GM23338 (cell line): ENCODE measurements at regions not wholly inside any gene's neighbourhood (a gene's known extent, or its start where the extent isn't known, plus 50 kb on each side); places are given as distances from the start of the nearest gene placed in this dataset.

ENCODE experiments used
- ATAC-seq: fragments of 200-7000 bp; cut with Tn5 transposase; 3 replicates; pipeline ENCODE4 v1.9.1; 2020
- DNase-seq: peaks from one replicate; pipeline ENCODE4 v3.0.0-alpha.2; 2015; ENCODE audit warnings: low spot score
- H2AFZ ChIP-seq: fragments of 200-600 bp; sonication (generic); 2 replicates; pipeline ENCODE4 v1.8.0; 2016; ENCODE audit warnings: antibody characterized with exemption, mild to moderate bottlenecking, moderate library complexity
- H3F3A ChIP-seq: fragments of 200-600 bp; sonication (generic); replicated peaks from 2 replicates; pipeline ENCODE4 v1.8.0; 2017; ENCODE audit warnings: antibody characterized with exemption, mixed run types, low read depth
- H3K27ac ChIP-seq: fragments of 200-600 bp; sonication (generic); 2 replicates; pipeline ENCODE4 v1.6.1; 2016; ENCODE audit warnings: low read depth
- H3K27me3 ChIP-seq: fragments of 200-600 bp; sonication (generic); 2 replicates; pipeline ENCODE4 v1.8.0; 2016; ENCODE audit warnings: mild to moderate bottlenecking, mixed run types, moderate library complexity; ENCODE audit not compliant: insufficient read depth
- H3K36me3 ChIP-seq: fragments of 200-600 bp; sonication (generic); 2 replicates; pipeline ENCODE4 v1.8.0; 2016; ENCODE audit warnings: mild to moderate bottlenecking; ENCODE audit not compliant: insufficient read depth
- H3K4me1 ChIP-seq: fragments of 200-600 bp; sonication (generic); 2 replicates; pipeline ENCODE4 v1.8.0; 2016; ENCODE audit warnings: mild to moderate bottlenecking, moderate library complexity; ENCODE audit not compliant: insufficient read depth
- H3K4me2 ChIP-seq: fragments of 200-600 bp; sonication (generic); 2 replicates; pipeline ENCODE4 v1.7.1; 2017; ENCODE audit warnings: mixed run types
- H3K4me3 ChIP-seq: fragments of 200-600 bp; sonication (generic); 2 replicates; pipeline ENCODE4 v1.6.1; 2016; ENCODE audit warnings: mixed run types
- H3K79me2 ChIP-seq: fragments of 200-600 bp; sonication (generic); replicated peaks from 2 replicates; pipeline ENCODE4 v1.8.0; 2017; ENCODE audit warnings: mild to moderate bottlenecking; ENCODE audit not compliant: insufficient read depth
- H3K9me2 ChIP-seq: fragments of 200-600 bp; sonication (generic); 2 replicates; pipeline ENCODE4 v1.8.0; 2017; ENCODE audit not compliant: insufficient read depth
- H4K20me1 ChIP-seq: fragments of 200-600 bp; sonication (generic); replicated peaks from 2 replicates; pipeline ENCODE4 v1.8.0; 2017; ENCODE audit warnings: mild to moderate bottlenecking; ENCODE audit not compliant: insufficient read depth
- H3K27ac Mint-ChIP-seq: 2 replicates; pipeline ENCODE4 v1.8.0; 2020; ENCODE audit warnings: inconsistent platforms, mild to moderate bottlenecking, moderate library complexity, mixed read lengths
- H3K27me3 Mint-ChIP-seq: 3 replicates; pipeline ENCODE4 v1.8.0; 2022; ENCODE audit warnings: low read depth, mild to moderate bottlenecking, moderate library complexity, mixed read lengths, inconsistent platforms; ENCODE audit not compliant: insufficient read depth, poor library complexity
- H3K36me3 Mint-ChIP-seq: 3 replicates; pipeline ENCODE4 v1.8.0; 2021; ENCODE audit warnings: low read depth, mild to moderate bottlenecking, inconsistent platforms, moderate library complexity, mixed read lengths
- H3K4me1 Mint-ChIP-seq: 3 replicates; pipeline ENCODE4 v1.8.0; 2020; ENCODE audit warnings: mild to moderate bottlenecking, inconsistent platforms, mixed read lengths
- H3K4me3 Mint-ChIP-seq: 3 replicates; pipeline ENCODE4 v1.8.0; 2021; ENCODE audit warnings: moderate library complexity, mild to moderate bottlenecking, inconsistent platforms, mixed read lengths
- H3K9me3 Mint-ChIP-seq: 3 replicates; pipeline ENCODE4 v1.8.0; 2020; ENCODE audit warnings: moderate library complexity, mild to moderate bottlenecking, inconsistent platforms, mixed read lengths
- EZH2 ChIP-seq: fragments of 200-600 bp; sonication (generic); IDR thresholded peaks from one replicate; pipeline ENCODE4 v1.8.0; 2017; ENCODE audit warnings: antibody characterized with exemption, mild to moderate bottlenecking, low read depth; ENCODE audit not compliant: unreplicated experiment
- EZH2phosphoT487 ChIP-seq: fragments of 200-600 bp; sonication (generic); IDR thresholded peaks from one replicate; pipeline ENCODE4 v1.8.1; 2018; ENCODE audit warnings: antibody characterized with exemption; ENCODE audit not compliant: unreplicated experiment
- NANOG ChIP-seq: IDR thresholded peaks from 2 replicates; pipeline ENCODE4 v1.6.1; 2016; ENCODE audit warnings: antibody characterized with exemption, borderline replicate concordance
- STAT1 ChIP-seq: IDR thresholded peaks from one replicate; pipeline ENCODE4 v1.6.1; 2016; ENCODE audit warnings: antibody characterized with exemption; ENCODE audit not compliant: unreplicated experiment
- ZNF114 ChIP-seq: fragments of 250-450 bp; sonication (Bioruptor Pico); IDR thresholded peaks from 2 replicates; pipeline ENCODE4 v1.5.0; 2020; ENCODE audit warnings: mild to moderate bottlenecking, moderate library complexity
- TF ChIP-seq, protein P1 (sequence below), 2 experiments: fragments of 200-600 bp in 1 of 2; sonication (generic) in 1 of 2; conservative IDR thresholded peaks; 2 replicates each; pipeline versions ENCODE4 v1.5.1 to v1.6.1; 2016 to 2017; ENCODE audit warnings: antibody characterized with exemption in 2 of 2, low read depth in 2 of 2, mild to moderate bottlenecking in 2 of 2, moderate library complexity in 1 of 2
- TF ChIP-seq, protein P2 (sequence below): IDR thresholded peaks from 2 replicates; pipeline ENCODE4 v1.6.1; 2016; ENCODE audit warnings: antibody characterized with exemption
- TF ChIP-seq, protein P3 (sequence below): IDR thresholded peaks from one replicate; pipeline ENCODE4 v1.6.1; 2018; ENCODE audit warnings: antibody characterized with exemption; ENCODE audit not compliant: unreplicated experiment

DNA sequence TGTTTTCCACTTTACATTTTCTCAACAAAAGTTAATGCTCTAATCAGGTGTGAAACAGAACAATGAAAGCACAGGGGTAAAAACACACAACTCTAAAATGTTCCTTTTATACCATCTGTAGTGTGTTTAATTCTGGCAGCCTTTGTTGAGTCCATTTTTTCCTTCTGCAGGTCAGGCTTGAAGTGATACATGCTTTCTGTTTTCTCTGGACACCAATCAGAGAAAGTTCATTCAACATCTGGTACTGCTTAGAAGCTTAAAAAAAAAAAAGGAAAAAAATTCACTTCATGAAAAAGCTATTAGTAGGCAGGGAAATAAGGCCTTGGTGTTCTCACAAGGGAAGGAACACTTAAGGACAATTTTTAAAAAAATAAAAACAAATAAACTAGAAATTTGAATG lies 231.3 kb upstream of the RHOBTB1 start (continued):
- TF ChIP-seq, protein P1, sequence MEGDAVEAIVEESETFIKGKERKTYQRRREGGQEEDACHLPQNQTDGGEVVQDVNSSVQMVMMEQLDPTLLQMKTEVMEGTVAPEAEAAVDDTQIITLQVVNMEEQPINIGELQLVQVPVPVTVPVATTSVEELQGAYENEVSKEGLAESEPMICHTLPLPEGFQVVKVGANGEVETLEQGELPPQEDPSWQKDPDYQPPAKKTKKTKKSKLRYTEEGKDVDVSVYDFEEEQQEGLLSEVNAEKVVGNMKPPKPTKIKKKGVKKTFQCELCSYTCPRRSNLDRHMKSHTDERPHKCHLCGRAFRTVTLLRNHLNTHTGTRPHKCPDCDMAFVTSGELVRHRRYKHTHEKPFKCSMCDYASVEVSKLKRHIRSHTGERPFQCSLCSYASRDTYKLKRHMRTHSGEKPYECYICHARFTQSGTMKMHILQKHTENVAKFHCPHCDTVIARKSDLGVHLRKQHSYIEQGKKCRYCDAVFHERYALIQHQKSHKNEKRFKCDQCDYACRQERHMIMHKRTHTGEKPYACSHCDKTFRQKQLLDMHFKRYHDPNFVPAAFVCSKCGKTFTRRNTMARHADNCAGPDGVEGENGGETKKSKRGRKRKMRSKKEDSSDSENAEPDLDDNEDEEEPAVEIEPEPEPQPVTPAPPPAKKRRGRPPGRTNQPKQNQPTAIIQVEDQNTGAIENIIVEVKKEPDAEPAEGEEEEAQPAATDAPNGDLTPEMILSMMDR (conservative IDR thresholded peaks at IDR 0.05; ENCODE audit: low read depth in 2 of 2), result no peak
- TF ChIP-seq ZNF114 (CRISPR knock-in tag) (no peak), EZH2 (no peak), EZH2phosphoT487 (no peak), STAT1 (no peak), NANOG (no peak)
- TF ChIP-seq, protein P2, sequence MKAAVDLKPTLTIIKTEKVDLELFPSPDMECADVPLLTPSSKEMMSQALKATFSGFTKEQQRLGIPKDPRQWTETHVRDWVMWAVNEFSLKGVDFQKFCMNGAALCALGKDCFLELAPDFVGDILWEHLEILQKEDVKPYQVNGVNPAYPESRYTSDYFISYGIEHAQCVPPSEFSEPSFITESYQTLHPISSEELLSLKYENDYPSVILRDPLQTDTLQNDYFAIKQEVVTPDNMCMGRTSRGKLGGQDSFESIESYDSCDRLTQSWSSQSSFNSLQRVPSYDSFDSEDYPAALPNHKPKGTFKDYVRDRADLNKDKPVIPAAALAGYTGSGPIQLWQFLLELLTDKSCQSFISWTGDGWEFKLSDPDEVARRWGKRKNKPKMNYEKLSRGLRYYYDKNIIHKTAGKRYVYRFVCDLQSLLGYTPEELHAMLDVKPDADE, result no peak

DNA sequence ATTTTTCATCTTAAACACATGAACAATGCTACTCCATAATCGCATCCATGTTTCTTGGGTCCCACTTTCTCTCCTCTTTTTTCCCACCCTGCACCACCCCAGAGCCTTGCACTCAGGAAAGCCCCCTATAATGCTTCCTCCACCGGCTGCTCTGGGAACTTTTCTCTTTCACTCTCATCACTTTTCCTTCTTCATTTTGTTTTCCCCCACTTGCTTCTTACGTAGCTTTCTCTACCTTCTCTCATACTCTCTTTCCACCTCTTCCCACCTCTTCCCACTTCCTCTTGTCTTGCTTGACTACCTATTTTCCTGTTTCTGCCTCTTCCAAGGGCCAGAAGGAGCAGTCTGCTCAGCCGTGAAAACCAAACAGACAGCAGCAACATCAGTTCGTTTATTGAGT lies 229.5 kb upstream of the RHOBTB1 start:
- Mint-ChIP-seq H3K9me3 (no peaks in the 10 kb centered on the region; the same call in 2 of the 3 replicates), H3K4me3 (no peak overlapping the region), H3K27me3 (no peaks in the 10 kb centered on the region), H3K4me1 (no peaks in the 10 kb centered on the region), H3K36me3 (no peaks in the 10 kb centered on the region), H3K27ac (no peak overlapping the region)
- Histone ChIP-seq H3K27ac (no peak overlapping the region), H3K27me3 (no peaks in the 10 kb centered on the region), H3F3A (no peaks in the 10 kb centered on the region), H3K4me3 (no peak overlapping the region), H2AFZ (peak overlapping the region; percentile 80; the same call in 1 of the 2 replicates), H3K79me2 (no peaks in the 10 kb centered on the region), H4K20me1 (no peaks in the 10 kb centered on the region), H3K36me3 (no peaks in the 10 kb centered on the region), H3K9me2 (no peaks in the 10 kb centered on the region; the same call in 1 of the 2 replicates), H3K4me1 (no peaks in the 10 kb centered on the region), H3K4me2 (no peak overlapping the region)
- no peak for DNase-seq
- TF ChIP-seq STAT1 (no peak), ZNF114 (CRISPR knock-in tag) (no peak)
- TF ChIP-seq, protein P1 (conservative IDR thresholded peaks at IDR 0.05; ENCODE audit: low read depth in 2 of 2), result no peak
- TF ChIP-seq, protein P3, sequence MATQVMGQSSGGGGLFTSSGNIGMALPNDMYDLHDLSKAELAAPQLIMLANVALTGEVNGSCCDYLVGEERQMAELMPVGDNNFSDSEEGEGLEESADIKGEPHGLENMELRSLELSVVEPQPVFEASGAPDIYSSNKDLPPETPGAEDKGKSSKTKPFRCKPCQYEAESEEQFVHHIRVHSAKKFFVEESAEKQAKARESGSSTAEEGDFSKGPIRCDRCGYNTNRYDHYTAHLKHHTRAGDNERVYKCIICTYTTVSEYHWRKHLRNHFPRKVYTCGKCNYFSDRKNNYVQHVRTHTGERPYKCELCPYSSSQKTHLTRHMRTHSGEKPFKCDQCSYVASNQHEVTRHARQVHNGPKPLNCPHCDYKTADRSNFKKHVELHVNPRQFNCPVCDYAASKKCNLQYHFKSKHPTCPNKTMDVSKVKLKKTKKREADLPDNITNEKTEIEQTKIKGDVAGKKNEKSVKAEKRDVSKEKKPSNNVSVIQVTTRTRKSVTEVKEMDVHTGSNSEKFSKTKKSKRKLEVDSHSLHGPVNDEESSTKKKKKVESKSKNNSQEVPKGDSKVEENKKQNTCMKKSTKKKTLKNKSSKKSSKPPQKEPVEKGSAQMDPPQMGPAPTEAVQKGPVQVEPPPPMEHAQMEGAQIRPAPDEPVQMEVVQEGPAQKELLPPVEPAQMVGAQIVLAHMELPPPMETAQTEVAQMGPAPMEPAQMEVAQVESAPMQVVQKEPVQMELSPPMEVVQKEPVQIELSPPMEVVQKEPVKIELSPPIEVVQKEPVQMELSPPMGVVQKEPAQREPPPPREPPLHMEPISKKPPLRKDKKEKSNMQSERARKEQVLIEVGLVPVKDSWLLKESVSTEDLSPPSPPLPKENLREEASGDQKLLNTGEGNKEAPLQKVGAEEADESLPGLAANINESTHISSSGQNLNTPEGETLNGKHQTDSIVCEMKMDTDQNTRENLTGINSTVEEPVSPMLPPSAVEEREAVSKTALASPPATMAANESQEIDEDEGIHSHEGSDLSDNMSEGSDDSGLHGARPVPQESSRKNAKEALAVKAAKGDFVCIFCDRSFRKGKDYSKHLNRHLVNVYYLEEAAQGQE, result no peak
- ATAC-seq, result no peak
